Caco-2 (cell line): ENCODE measurements at regions not wholly inside any gene's neighbourhood (a gene's known extent, or its start where the extent isn't known, plus 50 kb on each side); places are given as distances from the start of the nearest gene placed in this dataset.

Experiments
- BruUV-seq: library from RNA; stranded (reverse); fragments of 400-500 nt; replicated peaks from 2 replicates; lab custom pipeline; 2021; lab: Mats Ljungman, UMichigan
- CTCF ChIA-PET: fragments of 300-600 bp; sonication (Branson Sonifier 250); formaldehyde crosslinking; loops from one replicate; lab custom pipeline; 2022; ENCODE audit warnings: antibody characterized with exemption; lab: Charles Lee
- POLR2A ChIA-PET: fragments of 300-600 bp; sonication (Branson Sonifier 250); formaldehyde crosslinking; loops from one replicate; lab custom pipeline; 2022; ENCODE audit warnings: antibody characterized with exemption; lab: Charles Lee
- DNase-seq, 2 experiments: peaks; one replicate each; pipeline versions ENCODE4 v3.0.0 to v3.0.0-alpha.2; 2020 to 2022
- H3K27me3 ChIP-seq: replicated peaks from 2 replicates; pipeline ENCODE4 v1.6.0; 2011; ENCODE audit warnings: low read length; ENCODE audit not compliant: control insufficient read depth, insufficient read depth
- H3K36me3 ChIP-seq: 2 replicates; pipeline ENCODE4 v1.5.1; 2011; ENCODE audit warnings: low read length; ENCODE audit not compliant: control insufficient read depth, insufficient read depth
- H3K4me1 ChIP-seq: fragments of 250-450 bp; sonication (Bioruptor Pico); 2 replicates; pipeline ENCODE4 v1.5.1; 2020; ENCODE audit warnings: mild to moderate bottlenecking
- H3K4me3 ChIP-seq: 2 replicates; pipeline ENCODE4 v1.5.1; 2011; ENCODE audit warnings: low read depth, mild to moderate bottlenecking, control low read depth, low read length
- H3K9me3 ChIP-seq: fragments of 250-450 bp; sonication (Bioruptor Pico); 2 replicates; pipeline ENCODE4 v1.5.1; 2020; ENCODE audit warnings: mild to moderate bottlenecking, moderate library complexity
- H3K27ac Mint-ChIP-seq: one replicate; pipeline ENCODE4 v1.8.0; 2022; ENCODE audit warnings: mixed read lengths; ENCODE audit not compliant: unreplicated experiment
- H3K27me3 Mint-ChIP-seq: one replicate; pipeline ENCODE4 v1.8.0; 2022; ENCODE audit warnings: mixed read lengths; ENCODE audit not compliant: insufficient read depth, unreplicated experiment
- H3K36me3 Mint-ChIP-seq: one replicate; pipeline ENCODE4 v1.8.0; 2022; ENCODE audit warnings: mild to moderate bottlenecking, mixed read lengths; ENCODE audit not compliant: insufficient read depth, unreplicated experiment
- H3K4me1 Mint-ChIP-seq: one replicate; pipeline ENCODE4 v1.8.0; 2022; ENCODE audit warnings: low read depth, mixed read lengths; ENCODE audit not compliant: unreplicated experiment
- H3K4me3 Mint-ChIP-seq: one replicate; pipeline ENCODE4 v1.8.0; 2022; ENCODE audit warnings: mild to moderate bottlenecking, moderate library complexity, mixed read lengths; ENCODE audit not compliant: unreplicated experiment
- H3K9me3 Mint-ChIP-seq: one replicate; pipeline ENCODE4 v1.8.0; 2022; ENCODE audit warnings: mixed read lengths; ENCODE audit not compliant: unreplicated experiment
- intact Hi-C: fragments of 100-400 bp; cut with micrococcal nuclease; formaldehyde crosslinking; loops from one replicate; pipeline ENCODE4 v1.10.0; 2022; ENCODE audit not compliant: unreplicated experiment
- TF ChIP-seq, protein P1 (sequence below), 2 experiments: fragments of 200-600 bp in 1 of 2; IDR thresholded peaks; 1 replicate in 1 of 2; 2 replicates in 1 of 2; pipeline versions ENCODE4 v1.5.1 to v1.8.0; 2011 to 2022; ENCODE audit warnings: antibody characterized with exemption in 1 of 2, control low read depth in 1 of 2, inconsistent platforms in 1 of 2, low read depth in 1 of 2, low read length in 1 of 2, mild to moderate bottlenecking in 1 of 2, moderate library complexity in 1 of 2; ENCODE audit not compliant: insufficient read depth in 1 of 2, severe bottlenecking in 1 of 2, unreplicated experiment in 1 of 2

DNA sequence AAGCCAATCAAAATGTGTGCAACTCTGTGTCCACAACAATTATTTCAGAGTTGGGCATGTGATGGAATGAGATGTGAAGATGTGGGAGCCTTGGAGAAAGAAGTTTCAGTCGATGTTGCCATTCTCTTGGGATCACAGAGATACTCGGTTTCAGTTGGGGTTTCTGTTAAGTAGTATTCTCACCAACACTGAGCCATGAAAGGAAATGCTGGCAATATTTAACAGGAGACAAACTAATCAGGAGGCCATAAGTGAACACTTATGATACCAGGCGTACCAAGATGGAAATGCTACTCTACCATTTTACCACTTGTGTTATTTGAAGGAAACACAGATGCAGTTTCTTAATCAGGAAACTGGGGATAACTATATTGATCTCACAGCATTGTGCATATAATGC is 53.3 kb upstream of the NUDT7 start:
- H3K36me3 Mint-ChIP-seq = no peaks in the 10 kb centered on the region
- DNase-seq = no peak
- ChIA-PET CTCF (no interaction called here), POLR2A (no interaction called here)
- H3K27ac Mint-ChIP-seq = no peak overlapping the region
- H3K4me3 Mint-ChIP-seq = no peak overlapping the region
- Histone ChIP-seq H3K4me3 (no peak overlapping the region), H3K36me3 (no peaks in the 10 kb centered on the region), H3K9me3 (no peaks in the 10 kb centered on the region), H3K27me3 (no peaks in the 10 kb centered on the region), H3K4me1 (no peaks in the 10 kb centered on the region)
- peaks cover 20% of the 10 kb centered on the region for H3K27me3 Mint-ChIP-seq
- no peaks in the 10 kb centered on the region for H3K4me1 Mint-ChIP-seq
- TF ChIP-seq, protein P1, sequence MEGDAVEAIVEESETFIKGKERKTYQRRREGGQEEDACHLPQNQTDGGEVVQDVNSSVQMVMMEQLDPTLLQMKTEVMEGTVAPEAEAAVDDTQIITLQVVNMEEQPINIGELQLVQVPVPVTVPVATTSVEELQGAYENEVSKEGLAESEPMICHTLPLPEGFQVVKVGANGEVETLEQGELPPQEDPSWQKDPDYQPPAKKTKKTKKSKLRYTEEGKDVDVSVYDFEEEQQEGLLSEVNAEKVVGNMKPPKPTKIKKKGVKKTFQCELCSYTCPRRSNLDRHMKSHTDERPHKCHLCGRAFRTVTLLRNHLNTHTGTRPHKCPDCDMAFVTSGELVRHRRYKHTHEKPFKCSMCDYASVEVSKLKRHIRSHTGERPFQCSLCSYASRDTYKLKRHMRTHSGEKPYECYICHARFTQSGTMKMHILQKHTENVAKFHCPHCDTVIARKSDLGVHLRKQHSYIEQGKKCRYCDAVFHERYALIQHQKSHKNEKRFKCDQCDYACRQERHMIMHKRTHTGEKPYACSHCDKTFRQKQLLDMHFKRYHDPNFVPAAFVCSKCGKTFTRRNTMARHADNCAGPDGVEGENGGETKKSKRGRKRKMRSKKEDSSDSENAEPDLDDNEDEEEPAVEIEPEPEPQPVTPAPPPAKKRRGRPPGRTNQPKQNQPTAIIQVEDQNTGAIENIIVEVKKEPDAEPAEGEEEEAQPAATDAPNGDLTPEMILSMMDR (IDR thresholded peaks at IDR 0.05; ENCODE audit: insufficient read depth in 1 of 2, low read depth in 1 of 2, low read length in 1 of 2, severe bottlenecking in 1 of 2, unreplicated experiment in 1 of 2) = no peak
- no peaks in the 10 kb centered on the region for H3K9me3 Mint-ChIP-seq
- intact Hi-C loops = no loop called here
- BruUV-seq = no TSS peak
